Panc1 (cell line): ENCODE measurements at regions not wholly inside any gene's neighbourhood (a gene's known extent, or its start where the extent isn't known, plus 50 kb on each side); places are given as distances from the start of the nearest gene placed in this dataset.

Source experiments
- ATAC-seq: fragments of 200-7000 bp; cut with Tn5 transposase; 2 replicates; pipeline ENCODE4 v1.9.1; 2020; ENCODE audit warnings: mild to moderate bottlenecking, moderate library complexity
- BruUV-seq: library from RNA; stranded (reverse); fragments of 400-500 nt; replicated peaks from 2 replicates; lab custom pipeline; 2021; lab: Mats Ljungman, UMichigan
- CTCF ChIA-PET: fragments of 300-600 bp; sonication (Branson Sonifier 250); formaldehyde crosslinking; loops from one replicate; lab custom pipeline; 2022; ENCODE audit warnings: antibody characterized with exemption; lab: Charles Lee
- POLR2A ChIA-PET: fragments of 300-600 bp; sonication (Branson Sonifier 250); formaldehyde crosslinking; loops from one replicate; lab custom pipeline; 2022; ENCODE audit warnings: antibody characterized with exemption; lab: Charles Lee
- DNase-seq: peaks from one replicate; pipeline ENCODE4 v3.0.0-alpha.2; 2010; ENCODE audit warnings: low read depth, low spot score
- H3K27ac ChIP-seq: 2 replicates; pipeline ENCODE4 v1.5.1; 2011; ENCODE audit warnings: mild to moderate bottlenecking, low read length, inconsistent platforms
- H3K27me3 ChIP-seq: fragments of 200-500 bp; sonication (Bioruptor generic); 2 replicates; pipeline ENCODE4 v1.6.0; 2014; ENCODE audit warnings: low read length, inconsistent platforms; ENCODE audit not compliant: control insufficient read depth, insufficient read depth
- H3K36me3 ChIP-seq: fragments of 200-500 bp; sonication (Bioruptor generic); 2 replicates; pipeline ENCODE4 v1.5.1; 2014; ENCODE audit warnings: inconsistent platforms, mild to moderate bottlenecking, low read length, moderate library complexity; ENCODE audit not compliant: control insufficient read depth, insufficient read depth
- H3K4me1 ChIP-seq: 2 replicates; pipeline ENCODE4 v1.5.1; 2011; ENCODE audit warnings: inconsistent platforms, mild to moderate bottlenecking, low read length, moderate library complexity; ENCODE audit not compliant: control insufficient read depth, insufficient read depth
- H3K4me3 ChIP-seq, 2 experiments: 2 replicates each; pipeline ENCODE4 v1.5.1; 2011 to 2012; ENCODE audit warnings: low read depth in 2 of 2, low read length in 2 of 2, mild to moderate bottlenecking in 2 of 2, inconsistent platforms in 1 of 2, moderate library complexity in 1 of 2
- H3K9me3 ChIP-seq: fragments of 200-500 bp; sonication (Bioruptor generic); 2 replicates; pipeline ENCODE4 v1.5.1; 2014; ENCODE audit warnings: low read depth, mild to moderate bottlenecking, inconsistent platforms, low read length, moderate library complexity; ENCODE audit not compliant: control insufficient read depth, insufficient read depth
- CTCF ChIP-seq: fragments of 450-650 bp; IDR thresholded peaks from 2 replicates; pipeline ENCODE4 v1.5.1; 2017; ENCODE audit warnings: mild to moderate bottlenecking
- POLR2AphosphoS5 ChIP-seq: IDR thresholded peaks from 2 replicates; pipeline ENCODE4 v1.6.1; 2012; ENCODE audit warnings: mild to moderate bottlenecking, low read depth, low read length, moderate library complexity
- SIN3A ChIP-seq: IDR thresholded peaks from 2 replicates; pipeline ENCODE4 v1.6.1; 2012; ENCODE audit warnings: low read depth, mild to moderate bottlenecking, low read length, moderate library complexity, borderline replicate concordance; ENCODE audit not compliant: insufficient read depth
- TCF7L2 ChIP-seq: IDR thresholded peaks from 2 replicates; pipeline ENCODE4 v1.6.1; 2011; ENCODE audit warnings: mild to moderate bottlenecking, low read depth, low read length, inconsistent platforms
- in situ Hi-C: cut with HindIII; loops from 2 replicates; pipeline ENCODE4 v1.10.0; 2016; ENCODE audit warnings: low sequenced_read_pairs, low pct_unique_long_range_greater_than_20kb
- intact Hi-C: fragments of 100-400 bp; cut with micrococcal nuclease; formaldehyde crosslinking; loops from one replicate; pipeline ENCODE4 v1.10.0; 2022; ENCODE audit not compliant: unreplicated experiment
- TF ChIP-seq, protein P1 (sequence below), 2 experiments: IDR thresholded peaks; 2 replicates each; pipeline ENCODE4 v1.6.1; 2011 to 2012; ENCODE audit warnings: low read depth in 2 of 2, control low read depth in 1 of 2, low read length in 1 of 2, mild to moderate bottlenecking in 1 of 2, moderate library complexity in 1 of 2; ENCODE audit not compliant: insufficient read depth in 1 of 2

- Histone ChIP-seq H3K4me3 (no peak overlapping the region), H3K9me3 (no peaks in the 10 kb centered on the region), H3K27me3 (no peaks in the 10 kb centered on the region), H3K27ac (no peak overlapping the region), H3K4me1 (no peaks in the 10 kb centered on the region), H3K36me3 (no peaks in the 10 kb centered on the region)
- no peak for ATAC-seq
- BruUV-seq, result no TSS peak
- TF ChIP-seq CTCF (no peak), SIN3A (no peak), POLR2AphosphoS5 (no peak), TCF7L2 (no peak)
- TF ChIP-seq, protein P1, sequence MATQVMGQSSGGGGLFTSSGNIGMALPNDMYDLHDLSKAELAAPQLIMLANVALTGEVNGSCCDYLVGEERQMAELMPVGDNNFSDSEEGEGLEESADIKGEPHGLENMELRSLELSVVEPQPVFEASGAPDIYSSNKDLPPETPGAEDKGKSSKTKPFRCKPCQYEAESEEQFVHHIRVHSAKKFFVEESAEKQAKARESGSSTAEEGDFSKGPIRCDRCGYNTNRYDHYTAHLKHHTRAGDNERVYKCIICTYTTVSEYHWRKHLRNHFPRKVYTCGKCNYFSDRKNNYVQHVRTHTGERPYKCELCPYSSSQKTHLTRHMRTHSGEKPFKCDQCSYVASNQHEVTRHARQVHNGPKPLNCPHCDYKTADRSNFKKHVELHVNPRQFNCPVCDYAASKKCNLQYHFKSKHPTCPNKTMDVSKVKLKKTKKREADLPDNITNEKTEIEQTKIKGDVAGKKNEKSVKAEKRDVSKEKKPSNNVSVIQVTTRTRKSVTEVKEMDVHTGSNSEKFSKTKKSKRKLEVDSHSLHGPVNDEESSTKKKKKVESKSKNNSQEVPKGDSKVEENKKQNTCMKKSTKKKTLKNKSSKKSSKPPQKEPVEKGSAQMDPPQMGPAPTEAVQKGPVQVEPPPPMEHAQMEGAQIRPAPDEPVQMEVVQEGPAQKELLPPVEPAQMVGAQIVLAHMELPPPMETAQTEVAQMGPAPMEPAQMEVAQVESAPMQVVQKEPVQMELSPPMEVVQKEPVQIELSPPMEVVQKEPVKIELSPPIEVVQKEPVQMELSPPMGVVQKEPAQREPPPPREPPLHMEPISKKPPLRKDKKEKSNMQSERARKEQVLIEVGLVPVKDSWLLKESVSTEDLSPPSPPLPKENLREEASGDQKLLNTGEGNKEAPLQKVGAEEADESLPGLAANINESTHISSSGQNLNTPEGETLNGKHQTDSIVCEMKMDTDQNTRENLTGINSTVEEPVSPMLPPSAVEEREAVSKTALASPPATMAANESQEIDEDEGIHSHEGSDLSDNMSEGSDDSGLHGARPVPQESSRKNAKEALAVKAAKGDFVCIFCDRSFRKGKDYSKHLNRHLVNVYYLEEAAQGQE (IDR thresholded peaks at IDR 0.05; ENCODE audit: insufficient read depth in 1 of 2, low read depth in 2 of 2, low read length in 1 of 2), result no peak
- CTCF ChIA-PET, result no interaction called here
- DNase-seq, result no peak
- in situ Hi-C loops, result no loop called here
- POLR2A ChIA-PET, result no interaction called here
- intact Hi-C loops, result no loop called here
Measured at GRCh38 chr6:154899824-154900463, 95.2 kb upstream of the TIAM2 start.

DNA sequence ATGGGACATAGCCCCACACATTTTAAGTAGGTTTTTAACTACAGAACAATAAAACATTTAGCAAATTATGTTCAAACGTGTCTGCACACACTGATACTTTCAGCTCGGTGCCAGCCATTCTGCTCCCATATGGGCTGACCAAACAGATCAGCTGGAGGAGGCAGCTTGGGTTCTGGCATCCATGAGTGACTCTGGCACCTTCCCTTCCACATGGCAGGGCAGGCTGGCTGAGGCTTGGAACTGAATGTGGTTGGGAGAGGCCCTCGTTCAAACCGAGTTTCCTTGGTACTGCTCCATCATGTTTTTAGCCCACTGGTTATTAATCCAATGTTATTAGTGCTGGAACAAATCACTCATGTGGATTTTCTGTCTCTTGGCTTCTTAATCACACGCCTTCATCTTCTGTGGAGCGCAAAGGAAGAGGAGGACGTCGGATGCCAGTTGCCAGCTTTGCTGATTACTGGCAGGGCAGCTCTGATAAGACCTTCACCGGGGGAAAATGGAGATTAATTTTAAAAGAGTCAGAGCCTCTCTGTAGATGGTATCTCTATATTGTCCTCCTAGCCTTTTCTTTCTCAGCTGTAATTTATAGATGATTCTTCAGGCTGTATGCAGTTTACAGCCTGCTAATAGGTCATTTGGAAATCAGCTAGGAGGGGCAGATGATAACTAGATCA, 93.1 kb upstream of the TIAM2 start:
- CTCF ChIA-PET, result no interaction called here
- H3K4me3 ChIP-seq, result no peak overlapping the region

More for the DNA sequence above, 93.1 kb upstream of the TIAM2 start:
- POLR2A ChIA-PET, result interaction anchor here (0.7 kb wide), 1 partner anchor 534 kb away, joined by 4 read pairs; no protein-coding TSS in a partner anchor
- TF ChIP-seq CTCF (no peak), TCF7L2 (no peak), SIN3A (no peak), POLR2AphosphoS5 (no peak)
- TF ChIP-seq, protein P1 (IDR thresholded peaks at IDR 0.05; ENCODE audit: insufficient read depth in 1 of 2, low read depth in 2 of 2, low read length in 1 of 2), result no peak
- Histone ChIP-seq H3K4me1 (no peaks in the 10 kb centered on the region), H3K27ac (no peak overlapping the region), H3K36me3 (no peaks in the 10 kb centered on the region), H3K27me3 (no peaks in the 10 kb centered on the region), H3K9me3 (no peaks in the 10 kb centered on the region)
- BruUV-seq, result no TSS peak
- no peak for DNase-seq
- intact Hi-C loops, result no loop called here
- ATAC-seq, result no peak
- in situ Hi-C loops, result no loop called here
